ENCODE measurements at regions not wholly inside any gene's neighbourhood (a gene's known extent, or its start where the extent isn't known, plus 50 kb on each side); places are given as distances from the start of the nearest gene placed in this dataset.

GRCh38 chr15:81540909-81541308, 166.9 kb upstream of the TMC3 start:
- no peaks in the 10 kb centered on the region for H3K9me3 ChIP-seq
- intact Hi-C loops (cut with DNase I; ENCODE audit: low total_unique reads), result no loop called here
- TF ChIP-seq POLR2A (IDR thresholded peaks at IDR 0.05) (no peak), POLR2AphosphoS5 (IDR thresholded peaks at IDR 0.05) (no peak), CTCF (IDR thresholded peaks at IDR 0.05) (no peak)

GRCh38 chr15:81536356-81536755, 162.3 kb upstream of the TMC3 start:
- Histone ChIP-seq H3K9me3 (no peaks in the 10 kb centered on the region), H3K4me1 (no peaks in the 10 kb centered on the region), H3K27ac (no peak overlapping the region), H3K36me3 (no peaks in the 10 kb centered on the region), H3K4me3 (no peak overlapping the region), H3K27me3 (no peaks in the 10 kb centered on the region)
- intact Hi-C loops (cut with DNase I; ENCODE audit: low total_unique reads), result no loop called here
- DNase-seq (ENCODE audit: low spot score in 2 of 2), result no peak
- no peak for TF ChIP-seq POLR2AphosphoS5 (IDR thresholded peaks at IDR 0.05)
- no peak for TF ChIP-seq POLR2A (IDR thresholded peaks at IDR 0.05)
- no peak for TF ChIP-seq CTCF (IDR thresholded peaks at IDR 0.05)

More at GRCh38 chr15:81540909-81541308, 166.9 kb upstream of the TMC3 start:
- Histone ChIP-seq H3K27me3 (no peaks in the 10 kb centered on the region), H3K27ac (no peak overlapping the region), H3K36me3 (no peaks in the 10 kb centered on the region), H3K4me1 (no peaks in the 10 kb centered on the region), H3K4me3 (no peak overlapping the region)
- DNase-seq (ENCODE audit: low spot score in 2 of 2), result no peak

GRCh38 chr15:81534124-81534523, 160.1 kb upstream of the TMC3 start:
- H3K36me3 ChIP-seq, result no peaks in the 10 kb centered on the region
- no peak for TF ChIP-seq POLR2A (IDR thresholded peaks at IDR 0.05)
- TF ChIP-seq CTCF (IDR thresholded peaks at IDR 0.05), result no peak
- no peak for TF ChIP-seq POLR2AphosphoS5 (IDR thresholded peaks at IDR 0.05)
- H3K27ac ChIP-seq, result no peak overlapping the region
- no peak overlapping the region for H3K4me3 ChIP-seq
- no peaks in the 10 kb centered on the region for H3K4me1 ChIP-seq
- no peaks in the 10 kb centered on the region for H3K9me3 ChIP-seq
- no peaks in the 10 kb centered on the region for H3K27me3 ChIP-seq
- intact Hi-C loops (cut with DNase I; ENCODE audit: low total_unique reads), result no loop called here
- DNase-seq (ENCODE audit: low spot score in 2 of 2), result no peak

GRCh38 chr15:81532001-81532400, 158.0 kb upstream of the TMC3 start:
- H3K27ac ChIP-seq, result no peak overlapping the region
- TF ChIP-seq CTCF (IDR thresholded peaks at IDR 0.05) (no peak), POLR2A (IDR thresholded peaks at IDR 0.05) (no peak), POLR2AphosphoS5 (IDR thresholded peaks at IDR 0.05) (no peak)
- no peak for DNase-seq (ENCODE audit: low spot score in 2 of 2)
- H3K36me3 ChIP-seq, result no peaks in the 10 kb centered on the region
- intact Hi-C loops (cut with DNase I; ENCODE audit: low total_unique reads), result no loop called here
- no peaks in the 10 kb centered on the region for H3K4me1 ChIP-seq
- H3K27me3 ChIP-seq, result no peaks in the 10 kb centered on the region
- H3K9me3 ChIP-seq, result no peaks in the 10 kb centered on the region
- no peak overlapping the region for H3K4me3 ChIP-seq

- TF ChIP-seq POLR2A (IDR thresholded peaks at IDR 0.05), result no peak
- TF ChIP-seq POLR2AphosphoS5 (IDR thresholded peaks at IDR 0.05), result no peak
- TF ChIP-seq CTCF (IDR thresholded peaks at IDR 0.05), result no peak
- DNase-seq (ENCODE audit: low spot score in 2 of 2), result no peak
- Histone ChIP-seq H3K4me1 (no peaks in the 10 kb centered on the region), H3K27ac (no peak overlapping the region), H3K4me3 (no peak overlapping the region), H3K9me3 (no peaks in the 10 kb centered on the region), H3K27me3 (no peaks in the 10 kb centered on the region), H3K36me3 (no peaks in the 10 kb centered on the region)
- intact Hi-C loops (cut with DNase I; ENCODE audit: low total_unique reads), result no loop called here
These were observed 157.1 kb upstream of the TMC3 start for GRCh38 chr15:81531109-81531592.

All from breast epithelium (tissue), 4 donors.